Lung (tissue), 11 donors: ENCODE measurements at regions not wholly inside any gene's neighbourhood (a gene's known extent, or its start where the extent isn't known, plus 50 kb on each side); places are given as distances from the start of the nearest gene placed in this dataset.

Source experiments
- ATAC-seq: fragments of 200-7000 bp; cut with Tn5 transposase; one replicate; pipeline ENCODE4 v1.9.1; 2020; ENCODE audit warnings: moderate number of reproducible peaks; ENCODE audit not compliant: insufficient read depth, low FRiP score
- DNase-seq, 3 donors: peaks; one replicate each; pipeline ENCODE4 v3.0.0-alpha.2; 2013 to 2017
- H3K27ac ChIP-seq, 2 donors: one replicate each; pipeline ENCODE4 v1.5.1; 2013; ENCODE audit warnings: mild to moderate bottlenecking in 2 of 2, moderate library complexity in 2 of 2, control low read depth in 1 of 2, inconsistent platforms in 1 of 2, low read depth in 1 of 2, low read length in 1 of 2
- H3K27me3 ChIP-seq, 3 donors: one replicate each; pipeline ENCODE4 v1.5.1; 2013; ENCODE audit warnings: low read length in 2 of 3; ENCODE audit not compliant: control insufficient read depth in 3 of 3, insufficient read depth in 3 of 3
- H3K36me3 ChIP-seq, 4 donors: one replicate each; pipeline ENCODE4 v1.5.1; 2013; ENCODE audit warnings: low read length in 4 of 4, mild to moderate bottlenecking in 1 of 4, moderate library complexity in 1 of 4; ENCODE audit not compliant: control insufficient read depth in 4 of 4, insufficient read depth in 4 of 4
- H3K4me1 ChIP-seq, 5 donors: one replicate each; pipeline ENCODE4 v1.5.1; 2013; ENCODE audit warnings: low read length in 5 of 5, mild to moderate bottlenecking in 2 of 5, moderate library complexity in 1 of 5; ENCODE audit not compliant: control insufficient read depth in 5 of 5, insufficient read depth in 5 of 5
- H3K4me3 ChIP-seq: one replicate; pipeline ENCODE4 v1.5.1; 2013; ENCODE audit warnings: mild to moderate bottlenecking, control low read depth, moderate library complexity
- H3K9ac ChIP-seq, 2 donors: one replicate each; pipeline ENCODE4 v1.5.1; 2013; ENCODE audit warnings: low read length in 2 of 2, control low read depth in 1 of 2; ENCODE audit not compliant: insufficient read depth in 1 of 2
- H3K9me3 ChIP-seq, 4 donors: one replicate each; pipeline ENCODE4 v1.5.1; 2013; ENCODE audit warnings: low read length in 3 of 4, mild to moderate bottlenecking in 1 of 4, moderate library complexity in 1 of 4; ENCODE audit not compliant: control insufficient read depth in 4 of 4, insufficient read depth in 3 of 4
- CTCF ChIP-seq: IDR thresholded peaks from 2 replicates; pipeline ENCODE4 v1.5.1; 2012; ENCODE audit warnings: mild to moderate bottlenecking; ENCODE audit errors: control extremely low read depth, extremely low read depth
- WGBS, 2 donors: extraction: QIAGEN DNeasy Blood & Tissue Kit; methylation state at CpG; one replicate each; pipeline ENCODE4 v1.1.7; 2013; 5-methylcytosine and 5-hydroxymethylcytosine counted together
- donor health status: control.
- donor health status: control.
- donor health status: Bipolar disorder and iron deficiency.
- donor health status: healthy.
- donor health status: DM: yes; HTN: yes; CAD: no.

DNA sequence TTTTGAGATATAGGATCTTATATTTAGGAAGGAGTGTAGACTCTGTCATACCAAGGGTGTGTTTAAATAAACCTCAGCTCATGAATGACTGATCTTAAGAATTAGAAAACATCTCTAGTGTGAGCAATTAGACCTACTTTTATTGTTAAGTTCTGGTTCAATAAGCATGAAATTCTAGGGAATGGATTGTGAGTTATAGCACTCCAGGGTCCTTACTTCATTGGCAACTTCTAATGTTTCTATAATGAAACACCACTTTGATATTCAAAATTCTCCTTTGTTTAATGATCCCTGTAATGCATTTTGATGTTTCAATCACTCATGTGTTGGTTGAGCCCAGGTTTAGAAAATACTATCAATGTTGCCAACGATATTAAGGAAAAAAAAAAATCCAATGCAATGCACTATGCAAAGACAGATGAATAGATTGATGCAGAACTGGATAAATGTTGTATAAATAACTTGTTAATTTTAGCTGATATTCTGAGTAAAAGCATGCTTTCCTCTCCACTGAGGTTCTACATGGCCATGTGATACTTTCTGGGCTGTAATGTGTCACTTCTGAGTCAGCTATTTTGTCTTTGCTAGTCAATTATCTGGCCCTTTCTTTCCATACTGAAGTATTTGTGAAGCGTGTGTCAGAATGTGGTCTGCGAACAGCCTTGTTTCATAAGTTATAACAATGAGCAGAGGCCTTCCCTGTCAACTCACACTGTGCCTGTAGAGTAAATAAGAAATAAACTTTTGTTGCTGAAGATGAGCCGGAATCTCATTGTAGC lies 1035.9 kb downstream of the PLOD2 start:
- Histone ChIP-seq H3K27ac (no peak overlapping the region), H3K4me3 (no peak overlapping the region), H3K9ac (no peak overlapping the region), H3K4me1 (no peaks in the 10 kb centered on the region), H3K36me3 (no peaks in the 10 kb centered on the region), H3K9me3 (no peaks in the 10 kb centered on the region), H3K27me3 (no peaks in the 10 kb centered on the region)
- DNase-seq (no peak), ATAC-seq (no peak)
- no peak for TF ChIP-seq CTCF
- 95% methylated on average over 4 of the region's 4 CpGs for WGBS, 2 donors

GRCh38 chr3:145133281-145133680 lies 1027.7 kb downstream of the PLOD2 start:
- H3K36me3 ChIP-seq = no peaks in the 10 kb centered on the region
- ATAC-seq (no peak), DNase-seq (no peak)
- H3K27ac ChIP-seq = no peak overlapping the region
- WGBS, 2 donors = 62 to 87% methylated on average over 2 of the region's 2 CpGs
- no peaks in the 10 kb centered on the region for H3K27me3 ChIP-seq
- TF ChIP-seq CTCF = no peak
- no peaks in the 10 kb centered on the region for H3K4me1 ChIP-seq
- H3K9ac ChIP-seq = no peak overlapping the region
- H3K9me3 ChIP-seq = no peaks in the 10 kb centered on the region
- no peak overlapping the region for H3K4me3 ChIP-seq

DNA sequence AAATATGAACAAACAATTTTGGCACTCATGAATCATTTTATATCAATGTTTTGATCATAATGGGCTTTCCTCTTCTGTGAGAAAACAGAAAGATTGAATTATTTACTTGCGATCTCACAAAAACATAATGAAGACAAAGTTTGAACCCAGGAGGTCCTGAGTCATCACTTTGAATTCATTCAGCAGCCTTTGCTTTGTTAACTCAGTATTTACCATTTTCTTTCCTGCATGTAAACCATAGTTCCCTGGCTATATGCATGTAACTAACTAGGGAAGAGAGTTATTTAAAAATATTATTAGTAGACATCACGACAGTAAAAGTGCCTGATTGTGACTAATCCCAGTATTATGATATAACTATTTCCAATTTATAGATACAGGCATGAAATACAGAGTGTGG lies 1026.2 kb downstream of the PLOD2 start:
- Histone ChIP-seq H3K27ac (no peak overlapping the region), H3K27me3 (no peaks in the 10 kb centered on the region), H3K9me3 (no peaks in the 10 kb centered on the region), H3K36me3 (no peaks in the 10 kb centered on the region), H3K9ac (no peak overlapping the region), H3K4me3 (no peak overlapping the region), H3K4me1 (no peaks in the 10 kb centered on the region)
- no peak for TF ChIP-seq CTCF
- 82 to 83% methylated on average over 2 of the region's 2 CpGs for WGBS, 2 donors
- no peak for ATAC-seq
- no peak for DNase-seq

DNA sequence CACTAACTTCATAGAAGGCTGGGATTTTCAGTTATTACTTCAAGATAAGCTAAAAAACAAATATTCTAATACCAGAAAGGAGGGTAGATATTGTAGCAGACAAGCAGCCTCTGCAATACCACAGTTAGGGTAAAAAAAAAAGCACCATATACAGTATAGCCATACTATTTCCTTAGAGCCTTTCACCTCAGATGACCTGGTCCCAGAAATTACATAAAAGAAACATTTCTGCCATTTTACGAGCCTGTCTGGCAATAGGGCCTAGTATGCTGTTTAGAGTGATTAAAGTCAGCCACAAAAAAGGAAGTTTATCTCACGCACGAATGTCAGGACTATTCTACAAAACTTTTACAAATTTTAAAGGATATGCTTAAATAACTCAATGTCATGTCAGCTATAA lies 1016.6 kb downstream of the PLOD2 start:
- no peak for ATAC-seq
- no peak overlapping the region for H3K27ac ChIP-seq

More for the DNA sequence above, 1016.6 kb downstream of the PLOD2 start:
- Histone ChIP-seq H3K9me3 (no peaks in the 10 kb centered on the region), H3K27me3 (no peaks in the 10 kb centered on the region), H3K9ac (no peak overlapping the region), H3K36me3 (no peaks in the 10 kb centered on the region), H3K4me3 (no peak overlapping the region), H3K4me1 (no peaks in the 10 kb centered on the region)
- TF ChIP-seq CTCF = no peak
- no peak for DNase-seq
- 41 to 62% methylated on average over 3 of the region's 3 CpGs for WGBS, 2 donors
